Liver (tissue), 3 donors: ENCODE measurements at regions not wholly inside any gene's neighbourhood (a gene's known extent, or its start where the extent isn't known, plus 50 kb on each side); places are given as distances from the start of the nearest gene placed in this dataset.

Source experiments
- CTCF ChIP-seq: fragments of 150-350 bp; IDR thresholded peaks from 2 replicates; pipeline ENCODE4 v1.5.1; 2017; ENCODE audit warnings: improper control_type of control experiment, low read depth, low read length; ENCODE audit not compliant: missing input control
- FOXA1 ChIP-seq: IDR thresholded peaks from 2 replicates; pipeline ENCODE4 v1.6.1; 2016; ENCODE audit warnings: antibody characterized with exemption
- MAX ChIP-seq: IDR thresholded peaks from 2 replicates; pipeline ENCODE4 v1.6.1; 2016; ENCODE audit warnings: antibody characterized with exemption
- SP1 ChIP-seq: IDR thresholded peaks from 2 replicates; pipeline ENCODE4 v1.6.1; 2018; ENCODE audit warnings: antibody characterized with exemption, mild to moderate bottlenecking
- TAF1 ChIP-seq: conservative IDR thresholded peaks from 2 replicates; pipeline ENCODE4 v1.6.1; 2016; ENCODE audit warnings: antibody characterized with exemption, mild to moderate bottlenecking
- YY1 ChIP-seq: IDR thresholded peaks from 2 replicates; pipeline ENCODE4 v1.6.1; 2016; ENCODE audit warnings: antibody characterized with exemption, mild to moderate bottlenecking
- TF ChIP-seq, protein P1 (sequence below): IDR thresholded peaks from 2 replicates; pipeline ENCODE4 v1.6.1; 2016; ENCODE audit warnings: antibody characterized with exemption
- donor health status: healthy.
- donor health status: healthy.

DNA sequence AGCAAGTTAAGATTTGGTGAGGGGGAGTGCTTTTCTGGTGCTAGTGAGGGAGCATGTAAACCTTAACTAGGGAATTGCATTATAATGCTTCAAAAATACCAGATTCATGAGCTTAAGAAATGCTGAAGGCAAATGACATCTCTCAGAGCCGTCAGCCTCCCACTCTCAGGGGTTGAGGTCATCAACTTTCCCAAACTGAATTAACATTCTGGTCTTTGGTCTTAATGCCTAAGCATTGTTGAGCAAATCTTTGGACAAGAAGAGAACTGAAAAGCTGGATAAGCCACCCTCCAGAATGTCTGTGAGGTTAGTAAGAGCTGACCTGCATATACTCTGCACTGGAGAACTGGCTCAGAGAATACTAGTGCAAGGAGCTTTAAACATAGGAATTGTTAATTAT is 124.9 kb upstream of the GAP43 start:
- no peak for TF ChIP-seq YY1
- no peak for TF ChIP-seq CTCF
- no peak for TF ChIP-seq TAF1
- TF ChIP-seq MAX, result no peak
- TF ChIP-seq, protein P1, sequence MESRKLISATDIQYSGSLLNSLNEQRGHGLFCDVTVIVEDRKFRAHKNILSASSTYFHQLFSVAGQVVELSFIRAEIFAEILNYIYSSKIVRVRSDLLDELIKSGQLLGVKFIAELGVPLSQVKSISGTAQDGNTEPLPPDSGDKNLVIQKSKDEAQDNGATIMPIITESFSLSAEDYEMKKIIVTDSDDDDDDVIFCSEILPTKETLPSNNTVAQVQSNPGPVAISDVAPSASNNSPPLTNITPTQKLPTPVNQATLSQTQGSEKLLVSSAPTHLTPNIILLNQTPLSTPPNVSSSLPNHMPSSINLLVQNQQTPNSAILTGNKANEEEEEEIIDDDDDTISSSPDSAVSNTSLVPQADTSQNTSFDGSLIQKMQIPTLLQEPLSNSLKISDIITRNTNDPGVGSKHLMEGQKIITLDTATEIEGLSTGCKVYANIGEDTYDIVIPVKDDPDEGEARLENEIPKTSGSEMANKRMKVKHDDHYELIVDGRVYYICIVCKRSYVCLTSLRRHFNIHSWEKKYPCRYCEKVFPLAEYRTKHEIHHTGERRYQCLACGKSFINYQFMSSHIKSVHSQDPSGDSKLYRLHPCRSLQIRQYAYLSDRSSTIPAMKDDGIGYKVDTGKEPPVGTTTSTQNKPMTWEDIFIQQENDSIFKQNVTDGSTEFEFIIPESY, result no peak
- TF ChIP-seq SP1, result no peak
- no peak for TF ChIP-seq FOXA1
